ENCODE measurements at regions not wholly inside any gene's neighbourhood (a gene's known extent, or its start where the extent isn't known, plus 50 kb on each side); places are given as distances from the start of the nearest gene placed in this dataset.

DNA sequence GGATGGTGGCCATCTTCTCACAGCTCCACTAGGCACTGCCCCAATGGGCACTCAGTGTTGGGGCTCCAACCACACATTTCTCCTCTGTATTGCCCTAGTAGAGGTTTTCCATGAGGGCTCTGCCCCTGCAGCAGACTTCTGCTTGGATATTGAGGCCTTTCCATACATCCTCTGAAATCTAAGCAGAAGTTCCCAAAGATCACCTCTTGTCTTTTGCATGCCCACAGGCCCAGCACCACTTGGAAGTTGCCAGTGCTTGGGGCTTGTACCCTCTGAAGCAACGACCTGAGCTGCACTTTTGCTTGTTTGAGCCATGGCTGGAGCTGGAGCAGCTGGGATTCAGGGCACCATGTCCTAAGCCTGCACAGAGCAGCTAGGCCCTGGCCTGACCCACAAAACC is 189.1 kb upstream of the EYS start:
- TF ChIP-seq, protein P1, sequence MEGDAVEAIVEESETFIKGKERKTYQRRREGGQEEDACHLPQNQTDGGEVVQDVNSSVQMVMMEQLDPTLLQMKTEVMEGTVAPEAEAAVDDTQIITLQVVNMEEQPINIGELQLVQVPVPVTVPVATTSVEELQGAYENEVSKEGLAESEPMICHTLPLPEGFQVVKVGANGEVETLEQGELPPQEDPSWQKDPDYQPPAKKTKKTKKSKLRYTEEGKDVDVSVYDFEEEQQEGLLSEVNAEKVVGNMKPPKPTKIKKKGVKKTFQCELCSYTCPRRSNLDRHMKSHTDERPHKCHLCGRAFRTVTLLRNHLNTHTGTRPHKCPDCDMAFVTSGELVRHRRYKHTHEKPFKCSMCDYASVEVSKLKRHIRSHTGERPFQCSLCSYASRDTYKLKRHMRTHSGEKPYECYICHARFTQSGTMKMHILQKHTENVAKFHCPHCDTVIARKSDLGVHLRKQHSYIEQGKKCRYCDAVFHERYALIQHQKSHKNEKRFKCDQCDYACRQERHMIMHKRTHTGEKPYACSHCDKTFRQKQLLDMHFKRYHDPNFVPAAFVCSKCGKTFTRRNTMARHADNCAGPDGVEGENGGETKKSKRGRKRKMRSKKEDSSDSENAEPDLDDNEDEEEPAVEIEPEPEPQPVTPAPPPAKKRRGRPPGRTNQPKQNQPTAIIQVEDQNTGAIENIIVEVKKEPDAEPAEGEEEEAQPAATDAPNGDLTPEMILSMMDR (IDR thresholded peaks at IDR 0.05; ENCODE audit: extremely low read depth in 1 of 2, insufficient read depth in 1 of 2, low read depth in 1 of 2, low read length in 2 of 2) = no peak
- TF ChIP-seq POLR2A (IDR thresholded peaks at IDR 0.05; ENCODE audit: low read depth, low read length) = no peak
- TF ChIP-seq POLR2AphosphoS5 (IDR thresholded peaks at IDR 0.05; ENCODE audit: insufficient read depth, low read depth, low read length) = no peak
- TF ChIP-seq EZH2 (IDR thresholded peaks at IDR 0.05; ENCODE audit: borderline replicate concordance, low read depth, low read length, severe bottlenecking) = no peak

Measured in endothelial cell of umbilical vein (primary cell).